Vagina (tissue), 2 donors: ENCODE measurements at regions not wholly inside any gene's neighbourhood (a gene's known extent, or its start where the extent isn't known, plus 50 kb on each side); places are given as distances from the start of the nearest gene placed in this dataset.

Source experiments
- DNase-seq, 2 donors: peaks; one replicate each; pipeline ENCODE4 v3.0.0-alpha.2; 2017; ENCODE audit errors: extremely low spot score in 2 of 2
- H3K27ac ChIP-seq: fragments of 200-600 bp; sonication (generic); one replicate; pipeline ENCODE4 v1.5.1; 2019
- H3K27me3 ChIP-seq: fragments of 200-600 bp; sonication (generic); one replicate; pipeline ENCODE4 v1.5.1; 2019
- H3K36me3 ChIP-seq, 2 donors: fragments of 200-600 bp; sonication (generic); one replicate each; pipeline ENCODE4 v1.5.1; 2017 to 2019
- H3K4me1 ChIP-seq: fragments of 200-600 bp; sonication (generic); one replicate; pipeline ENCODE4 v1.5.1; 2019
- H3K4me3 ChIP-seq, 2 donors: fragments of 200-600 bp; sonication (generic); 1 replicate in 1 of 2; 2 replicates in 1 of 2; pipeline ENCODE4 v1.5.1; 2016 to 2019
- H3K9me3 ChIP-seq: fragments of 200-600 bp; sonication (generic); one replicate; pipeline ENCODE4 v1.5.1; 2019
- CTCF ChIP-seq, 3 experiments: fragments of 450-650 bp in 2 of 3; fragments of 200-600 bp in 1 of 3; sonication (generic) in 1 of 3; IDR thresholded peaks; one replicate each; pipeline ENCODE4 v1.5.1; 2017 to 2019; ENCODE audit warnings: antibody characterized with exemption in 3 of 3, mild to moderate bottlenecking in 2 of 3, moderate library complexity in 2 of 3
- POLR2A ChIP-seq, 2 donors: fragments of 450-650 bp; IDR thresholded peaks; one replicate each; pipeline ENCODE4 v1.6.1; 2017; ENCODE audit warnings: antibody characterized with exemption in 2 of 2, mild to moderate bottlenecking in 2 of 2, moderate library complexity in 2 of 2
- POLR2AphosphoS5 ChIP-seq, 2 donors: sonication (generic); formaldehyde crosslinking; IDR thresholded peaks; one replicate each; pipeline ENCODE4 v1.9.0; 2017; ENCODE audit warnings: antibody characterized with exemption in 2 of 2, mild to moderate bottlenecking in 2 of 2, low read depth in 1 of 2; ENCODE audit not compliant: insufficient read depth in 1 of 2
- intact Hi-C: fragments of 100-400 bp; cut with DNase I; formaldehyde crosslinking; loops from one replicate; pipeline ENCODE4 v1.15.1; 2023

DNA sequence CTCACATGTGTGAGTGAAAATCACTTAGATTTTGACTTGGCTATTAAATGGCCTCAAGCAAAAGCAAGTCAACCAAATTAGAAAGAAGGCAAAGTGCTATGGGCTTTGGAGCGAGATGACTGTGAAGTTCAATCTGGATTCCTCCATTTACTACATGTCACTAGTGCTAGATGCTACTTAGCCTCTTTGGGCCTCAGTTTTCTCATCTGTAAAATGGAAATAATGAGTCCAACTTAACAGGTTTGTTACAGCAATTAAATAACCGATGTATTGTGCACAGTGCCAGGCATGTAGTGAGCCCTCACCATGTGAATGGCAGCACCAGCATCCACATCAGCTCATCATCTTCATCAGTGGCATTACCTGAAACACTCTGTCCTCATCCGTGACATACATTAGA is 376.3 kb downstream of the MTX2 start:
- Histone ChIP-seq H3K27ac (no peak overlapping the region), H3K36me3 (no peaks in the 10 kb centered on the region), H3K27me3 (no peaks in the 10 kb centered on the region), H3K4me1 (no peaks in the 10 kb centered on the region), H3K4me3 (no peak overlapping the region), H3K9me3 (no peaks in the 10 kb centered on the region)
- TF ChIP-seq CTCF (IDR thresholded peaks at IDR 0.05) (no peak), POLR2AphosphoS5 (IDR thresholded peaks at IDR 0.05; ENCODE audit: insufficient read depth in 1 of 2, low read depth in 1 of 2) (no peak), POLR2A (IDR thresholded peaks at IDR 0.05) (no peak)
- DNase-seq: no peak
- intact Hi-C loops: loop anchor here (10.0 kb wide), 1 partner anchor 499 kb away; no protein-coding TSS in a partner anchor

DNA sequence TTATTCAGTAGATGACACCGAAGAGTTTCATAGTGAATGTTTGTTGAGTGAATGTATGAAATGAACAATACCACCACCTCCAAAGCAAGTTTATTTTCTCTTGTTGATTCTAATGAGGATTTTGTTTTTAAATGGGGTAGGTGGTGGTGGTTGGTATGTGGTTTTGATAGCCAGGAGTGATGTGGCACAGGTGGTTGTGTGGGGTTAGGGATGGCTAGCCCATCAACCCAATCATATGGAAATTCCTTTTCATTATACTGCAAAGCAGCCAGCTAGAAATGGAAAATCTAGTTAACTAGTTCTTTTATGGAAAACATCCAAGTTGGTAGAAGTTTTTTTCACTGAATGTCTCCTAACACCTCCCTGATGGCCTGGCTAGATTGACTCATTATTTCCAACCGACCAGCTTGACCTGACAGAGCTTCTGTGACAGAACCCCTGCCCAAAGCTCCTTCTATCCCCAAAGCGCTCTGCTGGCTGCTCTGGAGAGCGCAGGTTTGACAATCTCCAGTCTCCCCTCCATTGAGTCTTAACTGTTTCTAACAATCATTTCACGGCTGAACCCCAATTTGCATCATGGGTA is 376.9 kb downstream of the MTX2 start:
- Histone ChIP-seq H3K27ac (no peak overlapping the region), H3K4me1 (no peaks in the 10 kb centered on the region), H3K36me3 (no peaks in the 10 kb centered on the region), H3K9me3 (no peaks in the 10 kb centered on the region), H3K4me3 (no peak overlapping the region), H3K27me3 (no peaks in the 10 kb centered on the region)
- intact Hi-C loops: loop anchor here (10.0 kb wide), 1 partner anchor 499 kb away; no protein-coding TSS in a partner anchor
- TF ChIP-seq POLR2AphosphoS5 (IDR thresholded peaks at IDR 0.05; ENCODE audit: insufficient read depth in 1 of 2, low read depth in 1 of 2) (no peak), CTCF (IDR thresholded peaks at IDR 0.05) (no peak), POLR2A (IDR thresholded peaks at IDR 0.05) (no peak)
- DNase-seq: no peak

GRCh38 chr2:176647325-176648165 is 378.3 kb downstream of the MTX2 start:
- intact Hi-C loops: loop anchor here (10.0 kb wide), 1 partner anchor 497 kb away; no protein-coding TSS in a partner anchor
- Histone ChIP-seq H3K36me3 (no peaks in the 10 kb centered on the region), H3K4me3 (no peak overlapping the region), H3K4me1 (no peaks in the 10 kb centered on the region), H3K27me3 (no peaks in the 10 kb centered on the region), H3K9me3 (no peaks in the 10 kb centered on the region), H3K27ac (no peak overlapping the region)
- no peak for TF ChIP-seq POLR2A (IDR thresholded peaks at IDR 0.05)
- no peak for TF ChIP-seq POLR2AphosphoS5 (IDR thresholded peaks at IDR 0.05; ENCODE audit: insufficient read depth in 1 of 2, low read depth in 1 of 2)
- TF ChIP-seq CTCF (IDR thresholded peaks at IDR 0.05): no peak
- DNase-seq: no peak

GRCh38 chr2:176648700-176649297 is 379.6 kb downstream of the MTX2 start:
- Histone ChIP-seq H3K4me3 (no peak overlapping the region), H3K9me3 (no peaks in the 10 kb centered on the region), H3K36me3 (no peaks in the 10 kb centered on the region), H3K27ac (no peak overlapping the region), H3K27me3 (no peaks in the 10 kb centered on the region), H3K4me1 (no peaks in the 10 kb centered on the region)
- DNase-seq: no peak
- intact Hi-C loops: loop anchor here (10.0 kb wide), 1 partner anchor 496 kb away; no protein-coding TSS in a partner anchor
- TF ChIP-seq POLR2AphosphoS5 (IDR thresholded peaks at IDR 0.05; ENCODE audit: insufficient read depth in 1 of 2, low read depth in 1 of 2) (no peak), POLR2A (IDR thresholded peaks at IDR 0.05) (no peak)

DNA sequence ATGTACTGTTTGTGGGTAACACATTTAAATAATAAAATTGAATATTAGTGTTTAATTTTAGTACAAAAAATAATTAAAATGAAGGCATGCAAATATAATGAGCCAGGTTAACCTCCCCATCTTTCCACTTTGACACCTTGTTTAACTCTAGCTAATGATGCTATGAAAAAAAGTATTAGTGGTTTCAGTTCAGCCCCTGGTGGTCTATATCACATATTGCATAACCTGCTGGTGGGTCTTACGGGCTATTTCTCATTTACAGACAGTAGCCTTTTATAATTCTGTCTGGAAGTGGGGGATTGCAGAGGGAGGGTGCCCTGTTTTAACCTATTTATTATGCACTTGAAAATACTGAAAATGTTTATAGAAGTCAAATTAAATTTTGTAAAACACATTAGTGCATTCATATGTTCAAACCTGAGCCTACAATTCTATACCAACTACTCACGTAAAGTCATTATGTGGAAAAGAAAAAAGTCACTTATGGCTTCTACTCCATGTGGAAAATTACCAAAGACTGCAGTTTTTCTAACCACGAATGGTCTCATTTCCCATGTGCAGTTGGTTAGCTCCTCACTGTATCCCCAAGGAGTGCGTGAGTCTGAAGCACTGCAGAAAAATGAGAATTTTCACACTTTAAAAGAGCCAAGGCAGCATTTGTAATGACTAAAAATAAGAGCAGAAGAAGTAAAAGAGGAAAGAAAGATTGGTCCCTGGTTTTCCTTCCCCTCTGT is 381.0 kb downstream of the MTX2 start:
- no peak for TF ChIP-seq CTCF (IDR thresholded peaks at IDR 0.05)
- no peak for TF ChIP-seq POLR2A (IDR thresholded peaks at IDR 0.05)
- no peak for TF ChIP-seq POLR2AphosphoS5 (IDR thresholded peaks at IDR 0.05; ENCODE audit: insufficient read depth in 1 of 2, low read depth in 1 of 2)
- DNase-seq: no peak
- Histone ChIP-seq H3K27ac (no peak overlapping the region), H3K4me1 (no peaks in the 10 kb centered on the region), H3K4me3 (no peak overlapping the region), H3K27me3 (no peaks in the 10 kb centered on the region), H3K36me3 (no peaks in the 10 kb centered on the region), H3K9me3 (no peaks in the 10 kb centered on the region)
- intact Hi-C loops: loop anchor here (10.0 kb wide), 1 partner anchor 165 kb away; no protein-coding TSS in a partner anchor
